Heart left ventricle (tissue), 13 donors: ENCODE measurements at regions not wholly inside any gene's neighbourhood (a gene's known extent, or its start where the extent isn't known, plus 50 kb on each side); places are given as distances from the start of the nearest gene placed in this dataset.

Experiments used
- POLR2A ChIP-seq, 2 donors: fragments of 450-650 bp; IDR thresholded peaks; one replicate each; pipeline ENCODE4 v1.6.1; 2017; ENCODE audit warnings: antibody characterized with exemption in 2 of 2, mild to moderate bottlenecking in 2 of 2, moderate library complexity in 2 of 2
- TF ChIP-seq, protein P1 (sequence below), 12 donors: fragments of 200-600 bp; sonication (generic) in 4 of 12; IDR thresholded peaks; one replicate each; pipeline versions ENCODE4 v1.5.0 to v1.8.0; 2018 to 2022; ENCODE audit warnings: antibody characterized with exemption in 12 of 12, mild to moderate bottlenecking in 5 of 12
- donor health status: ischemic (EF 13 %, LVEDD 7.1; RV severe dilation, severe dysfunction).
- donor health status: DM: no; HTN: yes; CAD: no.
- donor health status: DM: no; HTN: no; CAD: no.
- donor health status: ischemic (EF 25% LVEDD 6.9; RV normal size, moderate dysfunction).
- donor health status: ischemic (EF 25% LVEDD 5.7; RV mildly dilated, moderate dysfunction).
- donor health status: ischemic (EF 35%, LVEDD 5.7; RV mildly dilated, moderate dysfunction).
- donor health status: nonischemic (EF 11% LVEDD 7.7; RV severe dilation, severe dysfunction).
- donor health status: DM: yes; HTN: yes; CAD: no.
- donor health status: PGD.
- donor health status: ischemic (EF 29% LVEDD 5.4; RV normal size, mild dysfunction).
- donor health status: nonischemic (EF 23%, LVEDD 6.1; RV moderate dilation, normal function).

- TF ChIP-seq, protein P1, sequence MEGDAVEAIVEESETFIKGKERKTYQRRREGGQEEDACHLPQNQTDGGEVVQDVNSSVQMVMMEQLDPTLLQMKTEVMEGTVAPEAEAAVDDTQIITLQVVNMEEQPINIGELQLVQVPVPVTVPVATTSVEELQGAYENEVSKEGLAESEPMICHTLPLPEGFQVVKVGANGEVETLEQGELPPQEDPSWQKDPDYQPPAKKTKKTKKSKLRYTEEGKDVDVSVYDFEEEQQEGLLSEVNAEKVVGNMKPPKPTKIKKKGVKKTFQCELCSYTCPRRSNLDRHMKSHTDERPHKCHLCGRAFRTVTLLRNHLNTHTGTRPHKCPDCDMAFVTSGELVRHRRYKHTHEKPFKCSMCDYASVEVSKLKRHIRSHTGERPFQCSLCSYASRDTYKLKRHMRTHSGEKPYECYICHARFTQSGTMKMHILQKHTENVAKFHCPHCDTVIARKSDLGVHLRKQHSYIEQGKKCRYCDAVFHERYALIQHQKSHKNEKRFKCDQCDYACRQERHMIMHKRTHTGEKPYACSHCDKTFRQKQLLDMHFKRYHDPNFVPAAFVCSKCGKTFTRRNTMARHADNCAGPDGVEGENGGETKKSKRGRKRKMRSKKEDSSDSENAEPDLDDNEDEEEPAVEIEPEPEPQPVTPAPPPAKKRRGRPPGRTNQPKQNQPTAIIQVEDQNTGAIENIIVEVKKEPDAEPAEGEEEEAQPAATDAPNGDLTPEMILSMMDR (IDR thresholded peaks at IDR 0.05) = peak in 2 of 12 donors; percentile 8 to 15
- TF ChIP-seq POLR2A (IDR thresholded peaks at IDR 0.05) = no peak
Observed at GRCh38 chr7:52917982-52918578, 117.4 kb upstream of the POM121L12 start.
